ENCODE measurements at regions not wholly inside any gene's neighbourhood (a gene's known extent, or its start where the extent isn't known, plus 50 kb on each side); places are given as distances from the start of the nearest gene placed in this dataset.

GRCh38 chr12:97408363-97408762, 54.2 kb upstream of the RMST start:
- Mint-ChIP-seq H3K4me3 (no peak overlapping the region), H3K27ac (no peak overlapping the region), H3K4me1 (no peaks in the 10 kb centered on the region), H3K27me3 (ENCODE audit: low read depth in 3 of 3) (peaks cover 0 to 4% (median 1%) of the 10 kb centered on the region in 3 donors), H3K36me3 (no peaks in the 10 kb centered on the region), H3K9me3 (no peaks in the 10 kb centered on the region)
- H3K4me1 ChIP-seq (ENCODE audit: control insufficient read depth in 1 of 2, insufficient read depth in 2 of 2, low read length in 2 of 2), result no peaks in the 10 kb centered on the region
- no peak overlapping the region for H2AFZ ChIP-seq (ENCODE audit: insufficient read depth, low read depth, low read length, poor library complexity, severe bottlenecking)
- no peaks in the 10 kb centered on the region for H3K36me3 ChIP-seq (replicated peaks in 1 of 2; ENCODE audit: control insufficient read depth in 1 of 2, insufficient read depth in 2 of 2, low read length in 2 of 2)
- TF ChIP-seq, protein P1, sequence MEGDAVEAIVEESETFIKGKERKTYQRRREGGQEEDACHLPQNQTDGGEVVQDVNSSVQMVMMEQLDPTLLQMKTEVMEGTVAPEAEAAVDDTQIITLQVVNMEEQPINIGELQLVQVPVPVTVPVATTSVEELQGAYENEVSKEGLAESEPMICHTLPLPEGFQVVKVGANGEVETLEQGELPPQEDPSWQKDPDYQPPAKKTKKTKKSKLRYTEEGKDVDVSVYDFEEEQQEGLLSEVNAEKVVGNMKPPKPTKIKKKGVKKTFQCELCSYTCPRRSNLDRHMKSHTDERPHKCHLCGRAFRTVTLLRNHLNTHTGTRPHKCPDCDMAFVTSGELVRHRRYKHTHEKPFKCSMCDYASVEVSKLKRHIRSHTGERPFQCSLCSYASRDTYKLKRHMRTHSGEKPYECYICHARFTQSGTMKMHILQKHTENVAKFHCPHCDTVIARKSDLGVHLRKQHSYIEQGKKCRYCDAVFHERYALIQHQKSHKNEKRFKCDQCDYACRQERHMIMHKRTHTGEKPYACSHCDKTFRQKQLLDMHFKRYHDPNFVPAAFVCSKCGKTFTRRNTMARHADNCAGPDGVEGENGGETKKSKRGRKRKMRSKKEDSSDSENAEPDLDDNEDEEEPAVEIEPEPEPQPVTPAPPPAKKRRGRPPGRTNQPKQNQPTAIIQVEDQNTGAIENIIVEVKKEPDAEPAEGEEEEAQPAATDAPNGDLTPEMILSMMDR (IDR thresholded peaks at IDR 0.05), result no peak
- H3K27me3 ChIP-seq (ENCODE audit: control insufficient read depth in 2 of 2, insufficient read depth in 2 of 2, low read length in 2 of 2), result no peaks in the 10 kb centered on the region
- H3K9ac ChIP-seq (ENCODE audit: insufficient read depth, low read length, poor library complexity, severe bottlenecking), result no peak overlapping the region
- no peak overlapping the region for H3K4me3 ChIP-seq (replicated peaks in 1 of 3; ENCODE audit: low read depth in 2 of 3, low read length in 3 of 3)
- H3K27ac ChIP-seq (ENCODE audit: low read depth in 1 of 2, low read length in 2 of 2), result no peak overlapping the region
- intact Hi-C loops (cut with micrococcal nuclease), result no loop called here
- WGBS (ENCODE audit: insufficient coverage), result 100% methylated on average over 3 of the region's 3 CpGs
- H3K4me2 ChIP-seq (replicated peaks; ENCODE audit: extremely low read depth, low read length, poor library complexity, severe bottlenecking), result no peak overlapping the region
- H3K9me3 ChIP-seq (replicated peaks in 1 of 2; ENCODE audit: control insufficient read depth in 1 of 2, insufficient read depth in 1 of 2, low read length in 2 of 2), result no peaks in the 10 kb centered on the region
- no peaks in the 10 kb centered on the region for H4K20me1 ChIP-seq (ENCODE audit: insufficient read depth, low read length)
- H3K79me2 ChIP-seq (ENCODE audit: insufficient read depth, low read length), result no peaks in the 10 kb centered on the region
- DNase-seq, result no peak

DNA sequence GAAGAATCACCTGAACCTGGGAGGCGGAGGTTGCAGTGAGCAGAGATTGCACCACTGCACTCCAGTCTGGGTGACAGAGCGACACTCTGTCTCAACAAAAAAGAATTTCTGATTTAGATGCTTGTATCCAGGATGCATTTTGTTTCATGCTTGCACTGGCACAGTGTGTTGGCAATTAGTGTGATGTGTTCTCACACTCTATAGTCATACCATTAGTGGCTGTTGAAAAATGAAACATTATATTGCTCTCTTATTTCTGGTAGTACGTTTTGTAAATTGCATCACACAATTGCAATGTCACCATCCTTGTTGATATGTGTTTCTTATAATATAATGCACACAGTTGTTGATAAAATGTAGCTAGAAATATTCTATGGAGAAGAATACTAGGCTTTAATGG, 51.3 kb upstream of the RMST start:
- Mint-ChIP-seq H3K9me3 (peaks cover 0 to 3% (median 0%) of the 10 kb centered on the region in 7 donors), H3K4me3 (no peak overlapping the region), H3K4me1 (no peaks in the 10 kb centered on the region), H3K27me3 (ENCODE audit: low read depth in 3 of 3) (peaks cover 0 to 1% (median 0%) of the 10 kb centered on the region in 3 donors), H3K36me3 (no peaks in the 10 kb centered on the region), H3K27ac (no peak overlapping the region)
- Histone ChIP-seq H3K4me3 (replicated peaks in 1 of 3; ENCODE audit: low read depth in 2 of 3, low read length in 3 of 3) (no peak overlapping the region), H3K4me1 (ENCODE audit: control insufficient read depth in 1 of 2, insufficient read depth in 2 of 2, low read length in 2 of 2) (no peaks in the 10 kb centered on the region), H4K20me1 (ENCODE audit: insufficient read depth, low read length) (no peaks in the 10 kb centered on the region), H3K27ac (ENCODE audit: low read depth in 1 of 2, low read length in 2 of 2) (no peak overlapping the region), H2AFZ (ENCODE audit: insufficient read depth, low read depth, low read length, poor library complexity, severe bottlenecking) (no peak overlapping the region), H3K79me2 (ENCODE audit: insufficient read depth, low read length) (no peaks in the 10 kb centered on the region), H3K4me2 (replicated peaks; ENCODE audit: extremely low read depth, low read length, poor library complexity, severe bottlenecking) (no peak overlapping the region), H3K36me3 (replicated peaks in 1 of 2; ENCODE audit: control insufficient read depth in 1 of 2, insufficient read depth in 2 of 2, low read length in 2 of 2) (no peaks in the 10 kb centered on the region), H3K27me3 (ENCODE audit: control insufficient read depth in 2 of 2, insufficient read depth in 2 of 2, low read length in 2 of 2) (no peaks in the 10 kb centered on the region), H3K9ac (ENCODE audit: insufficient read depth, low read length, poor library complexity, severe bottlenecking) (no peak overlapping the region), H3K9me3 (replicated peaks in 1 of 2; ENCODE audit: control insufficient read depth in 1 of 2, insufficient read depth in 1 of 2, low read length in 2 of 2) (no peaks in the 10 kb centered on the region)
- DNase-seq, result no peak
- intact Hi-C loops (cut with micrococcal nuclease), result no loop called here
- TF ChIP-seq, protein P1 (IDR thresholded peaks at IDR 0.05), result no peak
- WGBS (ENCODE audit: insufficient coverage), result 100% methylated on average over 1 of the region's 3 CpGs
